H1 (cell line): ENCODE measurements at regions not wholly inside any gene's neighbourhood (a gene's known extent, or its start where the extent isn't known, plus 50 kb on each side); places are given as distances from the start of the nearest gene placed in this dataset.

ENCODE experiments used
- CTCF ChIP-seq, 3 experiments: IDR thresholded peaks; 1 replicate in 2 of 3; 2 replicates in 1 of 3; pipeline versions ENCODE4 v1.5.1 to v1.6.1; 2011; ENCODE audit warnings: low read length in 3 of 3, mild to moderate bottlenecking in 3 of 3, inconsistent platforms in 2 of 3, low read depth in 1 of 3, moderate library complexity in 1 of 3; ENCODE audit not compliant: insufficient read depth in 1 of 3; ENCODE audit errors: control extremely low read depth in 1 of 3
- EGR1 ChIP-seq: IDR thresholded peaks from 2 replicates; pipeline ENCODE4 v1.6.1; 2011; ENCODE audit warnings: low read depth, low read length, borderline replicate concordance
- MAFK ChIP-seq: IDR thresholded peaks from 2 replicates; pipeline ENCODE4 v1.6.1; 2012; ENCODE audit warnings: low read depth, mild to moderate bottlenecking, improper control_type of control experiment, low read length
- NANOG ChIP-seq: IDR thresholded peaks from 2 replicates; pipeline ENCODE4 v1.6.1; 2011; ENCODE audit warnings: low read length, low read depth, mild to moderate bottlenecking, inconsistent platforms; ENCODE audit not compliant: insufficient read depth, poor library complexity, severe bottlenecking
- ZNF274 ChIP-seq: IDR thresholded peaks from 2 replicates; pipeline ENCODE4 v1.7.0; 2012; ENCODE audit warnings: low read length, borderline replicate concordance; ENCODE audit errors: extremely low read depth

DNA sequence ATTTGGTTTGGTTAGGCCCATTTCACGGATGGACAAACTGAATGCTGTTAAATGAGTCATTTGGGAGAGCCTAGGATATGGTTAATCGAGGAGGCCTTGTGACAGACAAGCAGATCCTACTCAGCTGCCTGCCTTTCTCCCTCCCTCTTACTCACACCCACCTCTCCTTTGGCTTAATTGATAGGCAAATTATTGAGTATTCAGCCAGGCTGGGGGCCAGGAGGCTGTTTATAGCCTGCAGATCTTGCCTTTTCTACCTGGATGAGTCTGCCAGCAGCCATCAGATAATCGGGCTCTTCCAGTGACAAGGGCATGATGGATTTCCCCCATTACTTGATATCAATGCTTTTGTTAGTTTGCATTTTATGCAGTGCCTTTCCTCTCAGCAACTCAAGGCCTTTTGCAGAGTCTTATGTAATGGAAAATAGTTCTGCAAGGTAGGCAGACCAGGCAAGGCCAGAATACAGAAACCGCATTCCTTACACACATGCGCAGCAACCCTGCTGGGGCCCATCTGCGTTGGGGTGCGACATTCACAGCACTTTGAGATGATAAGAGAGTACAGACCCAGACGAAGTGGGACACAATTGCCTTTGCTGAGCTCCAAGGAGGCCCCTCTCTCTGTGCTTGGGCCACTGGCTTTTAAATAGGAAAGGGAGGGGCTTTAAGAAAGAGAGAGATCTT is 96.2 kb upstream of the ATP6AP2 start (continued):
- TF ChIP-seq CTCF (IDR thresholded peaks at IDR 0.05; ENCODE audit: control extremely low read depth in 1 of 3, insufficient read depth in 1 of 3, low read depth in 1 of 3, low read length in 3 of 3) (no peak), NANOG (no peak), MAFK (no peak), ZNF274 (no peak), EGR1 (no peak)
